ENCODE measurements at regions not wholly inside any gene's neighbourhood (a gene's known extent, or its start where the extent isn't known, plus 50 kb on each side); places are given as distances from the start of the nearest gene placed in this dataset.

GRCh38 chr5:110073534-110073933, 383.8 kb downstream of the MAN2A1 start:
- DNase-seq (ENCODE audit: low read depth in 2 of 2): no peak

DNA sequence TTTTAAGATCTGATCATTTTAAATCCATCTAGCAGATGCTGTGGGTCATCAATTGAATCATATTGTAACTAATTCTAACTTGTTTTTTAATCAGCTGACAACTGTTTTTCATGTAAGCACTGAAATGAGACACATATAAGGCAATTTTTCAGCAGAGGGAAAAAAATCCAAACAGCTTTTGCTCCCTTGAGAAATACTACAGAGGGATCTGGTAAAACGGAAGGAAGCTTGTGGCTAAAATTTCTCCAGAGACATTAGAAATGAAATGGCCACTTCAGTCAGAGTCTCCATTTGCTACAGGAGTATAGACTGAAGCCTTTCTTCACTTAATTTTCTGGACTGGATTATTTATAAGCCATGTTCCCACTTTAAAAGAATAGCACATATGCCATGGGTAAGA, 385.9 kb downstream of the MAN2A1 start:
- DNase-seq (ENCODE audit: low read depth in 2 of 2): no peak

- no peak for DNase-seq (ENCODE audit: low read depth in 2 of 2)
Observed at GRCh38 chr5:110077147-110077546, 387.4 kb downstream of the MAN2A1 start.

DNA sequence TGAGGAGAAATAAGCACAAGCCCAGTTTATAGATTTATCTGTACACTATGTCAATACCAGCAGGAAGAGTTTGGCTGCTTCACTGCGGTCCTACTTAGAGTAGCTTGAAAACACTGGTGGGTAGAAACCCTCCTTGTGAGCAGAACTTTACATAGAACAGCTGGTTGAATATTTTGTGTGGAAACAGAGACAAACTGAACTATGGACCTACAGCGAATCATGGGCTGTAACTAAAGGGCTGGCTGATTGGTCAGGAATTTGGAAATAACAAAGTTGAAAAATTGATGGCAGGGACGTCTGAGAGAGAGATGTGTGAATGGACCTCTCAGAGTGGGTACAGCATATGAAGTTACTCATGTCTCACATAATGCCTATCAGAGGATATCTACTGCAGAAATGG, 392.5 kb downstream of the MAN2A1 start:
- no peak for DNase-seq (ENCODE audit: low read depth in 2 of 2)

DNA sequence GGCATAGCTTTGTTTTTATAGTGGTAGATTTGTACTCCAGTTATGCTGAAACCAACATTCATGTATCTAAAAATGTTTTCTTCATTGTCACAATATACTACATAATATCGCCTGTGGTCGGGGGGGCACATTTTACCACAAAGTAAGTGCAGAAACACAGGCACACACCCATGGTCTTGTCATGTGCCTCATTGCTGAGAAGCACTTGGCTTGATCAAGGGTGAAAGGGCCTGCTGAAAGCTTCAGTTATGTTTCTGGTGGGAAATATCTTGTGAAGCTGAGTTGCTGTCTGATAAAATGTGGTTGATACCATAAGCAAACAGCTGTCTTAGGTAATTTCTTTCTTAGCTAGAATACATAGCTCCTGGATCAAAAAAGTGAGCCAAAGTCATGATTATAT, 393.1 kb downstream of the MAN2A1 start:
- DNase-seq (ENCODE audit: low read depth in 2 of 2): no peak

DNA sequence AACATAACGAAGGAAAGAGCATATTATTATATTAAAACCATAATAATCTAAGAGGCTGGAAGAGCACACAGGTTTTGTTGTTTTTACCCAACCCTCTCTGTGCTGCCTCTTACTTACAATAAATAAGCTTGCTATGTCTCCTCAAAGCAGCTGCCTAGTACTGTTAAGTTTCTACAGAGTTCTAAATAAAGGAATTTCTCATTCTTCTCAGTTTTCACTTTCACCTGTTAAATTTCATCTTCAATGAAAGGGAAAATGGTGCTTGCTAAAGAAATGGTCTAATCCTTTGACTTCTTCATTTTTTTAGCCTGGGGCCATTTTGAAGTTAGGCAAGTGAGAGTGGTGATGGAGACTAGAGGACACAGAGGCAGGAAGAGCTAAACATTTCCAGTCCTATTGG, 396.1 kb downstream of the MAN2A1 start:
- DNase-seq (ENCODE audit: low read depth in 2 of 2): no peak

- peak; percentile 90 to 91 for DNase-seq (ENCODE audit: low read depth in 2 of 2)
Observed at GRCh38 chr5:110086658-110087388, 397.1 kb downstream of the MAN2A1 start.

GRCh38 chr5:110087829-110088228, 398.1 kb downstream of the MAN2A1 start:
- DNase-seq (ENCODE audit: low read depth in 2 of 2): peak; percentile 31 to 38

DNA sequence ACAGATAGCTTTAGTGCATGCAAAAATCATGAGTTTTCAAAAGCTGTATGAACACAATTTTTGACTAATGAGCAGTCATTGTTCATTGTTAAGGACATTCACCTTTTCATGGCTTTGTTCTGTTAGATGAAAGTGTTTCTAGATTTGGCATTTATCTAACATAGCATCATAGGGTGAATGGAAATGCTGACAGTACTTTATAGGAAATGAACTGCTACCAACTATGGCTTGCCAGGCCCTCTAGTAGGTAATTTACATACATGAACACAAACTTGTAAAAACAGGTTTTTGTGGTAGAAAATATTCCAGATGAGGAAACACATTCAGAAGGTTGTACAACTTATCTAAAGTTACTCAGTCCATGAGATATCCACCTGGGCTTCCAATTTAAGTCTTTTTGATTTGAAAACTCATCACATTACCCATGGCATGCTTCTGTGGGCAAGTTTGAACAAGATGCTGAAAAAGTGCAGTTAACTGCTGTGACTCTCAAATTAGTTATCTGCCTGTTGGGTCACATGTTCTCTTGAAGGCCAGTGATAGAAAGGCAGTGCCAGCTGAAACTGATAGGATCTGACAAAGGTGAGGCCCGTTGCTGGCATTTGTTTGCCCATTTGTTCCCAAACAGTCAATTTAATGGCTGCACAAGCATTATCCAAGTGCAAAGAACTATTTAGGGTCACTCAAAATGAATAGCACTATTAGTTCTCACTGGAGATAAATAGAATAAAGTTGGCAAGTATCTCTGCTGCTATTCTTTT, 399.1 kb downstream of the MAN2A1 start:
- DNase-seq (ENCODE audit: low read depth in 2 of 2): no peak

GRCh38 chr5:110092955-110093785, 403.4 kb downstream of the MAN2A1 start:
- no peak for DNase-seq (ENCODE audit: low read depth in 2 of 2)

GRCh38 chr5:110094109-110094508, 404.4 kb downstream of the MAN2A1 start:
- no peak for DNase-seq (ENCODE audit: low read depth in 2 of 2)

DNA sequence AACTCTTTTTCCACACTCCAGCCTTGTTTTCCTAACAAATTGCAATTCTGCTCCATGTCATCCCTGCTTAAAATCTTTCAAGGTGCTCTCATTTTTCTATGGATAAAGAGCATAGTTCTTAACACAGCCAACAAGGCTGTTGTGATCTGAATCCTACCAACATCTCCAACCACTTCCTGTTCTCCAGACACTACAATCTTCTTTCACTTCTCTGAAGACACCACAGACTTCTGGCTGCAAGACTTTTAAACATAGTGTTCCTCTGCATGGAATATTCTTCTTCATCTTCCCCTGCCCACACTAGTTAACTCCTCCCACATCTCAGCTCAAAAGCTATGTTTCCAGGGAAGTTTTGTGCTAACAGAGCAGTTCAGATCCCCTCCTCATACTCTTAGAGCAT, 404.8 kb downstream of the MAN2A1 start:
- DNase-seq (ENCODE audit: low read depth in 2 of 2): no peak

GRCh38 chr5:110096419-110096818, 406.7 kb downstream of the MAN2A1 start:
- no peak for DNase-seq (ENCODE audit: low read depth in 2 of 2)

GRCh38 chr5:110099572-110099971, 409.8 kb downstream of the MAN2A1 start:
- DNase-seq (ENCODE audit: low read depth in 2 of 2): peak in 1 of 2 experiments; percentile 7

DNA sequence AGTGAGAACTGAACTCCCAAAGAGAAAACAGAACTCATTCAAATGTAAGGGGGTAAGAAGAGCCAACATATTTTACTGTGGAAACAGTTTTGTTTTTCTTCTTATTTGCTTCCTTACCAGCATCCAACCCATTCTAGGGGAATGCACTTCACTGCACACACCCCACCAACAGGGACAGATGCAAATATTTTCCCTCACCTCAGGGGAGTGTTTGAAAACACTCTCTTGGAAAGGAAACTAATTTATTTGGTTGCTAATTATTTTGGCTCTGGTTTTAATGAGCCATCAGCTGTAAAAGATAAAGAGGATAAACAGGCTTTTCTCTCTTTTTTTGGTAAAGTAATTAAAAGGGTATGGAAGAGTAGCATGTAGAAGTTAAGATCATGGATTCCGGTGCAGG, 413.4 kb downstream of the MAN2A1 start:
- no peak for DNase-seq (ENCODE audit: low read depth in 2 of 2)

DNA sequence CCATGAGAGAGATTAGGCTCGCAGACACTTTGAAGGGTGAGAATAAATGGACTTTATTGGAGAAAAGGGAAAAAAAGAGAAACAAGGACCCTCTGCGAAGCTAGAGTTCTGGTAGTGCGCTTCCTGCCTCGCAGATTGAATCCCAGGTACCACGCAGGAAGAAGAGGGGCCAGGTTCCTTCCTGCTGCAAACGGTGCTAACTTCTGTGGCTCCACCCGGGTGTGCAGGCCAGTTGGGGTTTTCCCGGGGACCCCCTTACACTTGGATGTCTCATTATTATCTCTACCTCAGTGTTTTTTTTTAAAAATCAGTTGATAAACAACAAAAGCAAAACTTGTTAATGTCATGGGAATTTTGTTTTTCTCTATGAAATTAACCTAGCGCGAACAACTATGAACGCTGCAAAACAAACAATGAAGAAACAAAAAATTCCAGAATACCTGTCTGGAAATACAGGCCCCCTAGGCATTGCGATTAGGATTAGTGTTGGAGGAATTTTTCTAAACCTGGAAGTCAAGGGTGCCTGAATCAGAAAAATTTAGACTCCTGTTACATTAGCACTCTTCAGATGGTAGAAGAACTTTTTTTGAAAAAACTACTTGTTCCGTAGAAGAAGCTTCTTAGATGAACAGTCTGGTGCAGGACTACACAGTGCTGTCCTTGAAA, 414.5 kb downstream of the MAN2A1 start:
- no peak for DNase-seq (ENCODE audit: low read depth in 2 of 2)

DNA sequence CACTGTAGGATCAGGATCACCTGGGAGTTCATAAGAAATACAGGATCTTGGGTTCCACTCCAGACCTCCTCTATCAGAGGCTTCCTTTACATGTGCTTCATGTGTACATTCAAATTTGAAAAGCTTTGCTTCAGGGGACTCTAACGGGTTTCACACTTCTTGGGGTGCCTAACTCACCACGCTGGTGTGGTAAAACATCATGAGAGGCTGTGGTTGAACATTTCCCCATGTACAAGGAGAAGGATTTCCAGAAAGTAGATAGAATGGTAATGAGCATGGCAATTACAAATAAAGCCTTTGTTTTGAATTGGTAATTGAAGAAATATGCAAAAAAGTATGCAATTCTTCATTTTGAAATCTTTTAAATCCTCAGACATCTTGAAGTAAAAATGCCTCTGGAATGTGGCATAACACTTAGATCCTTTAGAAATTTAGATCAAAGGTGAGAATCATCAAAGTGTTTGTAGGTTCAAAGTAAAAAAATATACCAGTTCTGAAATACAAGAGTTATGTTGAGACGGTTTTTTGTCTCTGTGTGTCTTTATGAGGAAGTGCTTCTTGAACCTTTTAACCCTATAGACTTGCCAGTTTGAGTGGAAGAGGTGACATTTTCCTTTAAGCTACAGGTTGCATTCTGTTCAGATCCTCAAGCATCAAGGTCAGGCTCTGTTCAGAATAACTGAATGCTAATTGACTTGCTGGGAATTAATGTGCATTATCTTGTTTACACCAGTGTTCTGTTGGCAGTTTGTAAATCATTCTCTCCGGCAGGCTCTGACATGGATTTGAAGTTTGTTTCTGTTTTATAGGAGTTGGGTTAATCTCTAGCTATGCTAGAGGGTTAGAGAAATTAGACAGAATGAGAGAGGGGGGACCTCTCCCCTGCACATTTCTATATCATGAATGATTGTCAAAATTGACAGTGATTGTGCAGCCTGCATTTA, 415.3 kb downstream of the MAN2A1 start:
- peak in 1 of 2 experiments; percentile 5 for DNase-seq (ENCODE audit: low read depth in 2 of 2)

GRCh38 chr5:110105692-110106091, 416.0 kb downstream of the MAN2A1 start:
- DNase-seq (ENCODE audit: low read depth in 2 of 2): no peak

- DNase-seq (ENCODE audit: low read depth in 2 of 2): no peak
Observed at GRCh38 chr5:110106750-110107149, 417.0 kb downstream of the MAN2A1 start.

DNA sequence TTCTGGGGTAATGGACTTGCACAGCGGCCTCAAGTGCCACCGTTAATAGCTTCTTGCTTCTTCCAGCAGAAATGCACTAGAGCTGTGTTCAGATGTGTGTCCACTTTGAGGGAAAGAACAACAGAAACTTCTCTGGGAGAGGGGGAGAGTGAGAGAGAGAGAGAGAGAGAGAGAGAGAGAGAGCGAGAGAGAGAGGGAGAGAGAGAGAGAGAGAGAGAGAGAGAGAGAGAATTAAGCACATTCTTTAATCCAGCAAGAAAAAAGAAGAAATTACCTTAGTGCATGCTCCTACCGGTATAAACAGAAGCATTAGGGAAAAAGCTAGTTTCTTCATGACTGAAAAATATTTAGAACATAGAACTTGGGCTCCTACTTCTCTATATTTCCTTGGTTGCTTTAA, 418.8 kb downstream of the MAN2A1 start:
- DNase-seq (ENCODE audit: low read depth in 2 of 2): no peak

DNA sequence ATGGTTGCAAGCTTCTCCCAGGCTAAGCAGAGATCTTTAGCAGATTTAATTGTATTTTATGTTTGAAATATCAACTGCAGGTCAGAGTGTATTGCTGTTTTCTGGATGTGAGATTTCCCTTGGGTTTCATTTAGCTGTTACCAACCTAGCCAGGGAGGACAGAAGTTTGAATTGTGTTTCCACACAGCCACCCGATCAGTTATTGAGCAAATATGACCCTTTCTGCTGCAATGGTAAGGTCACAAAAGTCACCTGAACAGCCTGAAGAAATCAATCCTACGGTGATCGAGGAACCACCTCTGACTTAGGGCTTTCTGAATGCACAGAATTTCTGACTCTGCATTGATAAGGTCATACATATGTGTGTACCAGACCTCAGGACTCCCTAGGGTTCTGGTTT, 419.9 kb downstream of the MAN2A1 start:
- no peak for DNase-seq (ENCODE audit: low read depth in 2 of 2)
